NCI-H748 (cell line): ENCODE measurements at regions not wholly inside any gene's neighbourhood (a gene's known extent, or its start where the extent isn't known, plus 50 kb on each side); places are given as distances from the start of the nearest gene placed in this dataset.

Experiments used
- DNase-seq: peaks from one replicate; lab custom pipeline; 2025; ENCODE audit not compliant: unreplicated experiment; lab: John Stamatoyannopoulos, UW

- DNase-seq: no peak
Measured at GRCh38 chr14:31994391-31995033, 82.6 kb upstream of the ARHGAP5 start.

DNA sequence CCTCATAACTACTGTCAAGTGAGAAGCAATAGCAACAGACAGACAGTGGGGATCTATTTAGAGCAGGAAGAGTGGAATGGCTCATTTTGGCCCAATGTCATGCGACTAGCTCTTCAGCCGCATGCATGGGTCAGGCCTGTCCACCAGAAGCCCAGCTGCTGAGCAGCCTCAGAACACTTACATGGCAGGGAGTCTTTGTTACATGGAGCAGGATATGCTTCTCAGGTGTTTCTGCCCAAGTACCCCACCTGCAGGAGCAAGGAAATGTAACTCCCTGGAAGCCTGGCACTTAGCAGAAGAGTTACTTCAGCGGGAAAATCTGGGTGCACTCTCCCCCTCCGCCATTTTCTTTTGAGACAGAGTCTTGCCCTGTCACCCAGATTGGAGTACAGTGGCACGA is 73.5 kb upstream of the ARHGAP5 start:
- no peak for DNase-seq

GRCh38 chr14:32004300-32004699 is 72.8 kb upstream of the ARHGAP5 start:
- no peak for DNase-seq

- DNase-seq: no peak
Measured at GRCh38 chr14:32005628-32006027, 71.5 kb upstream of the ARHGAP5 start.

DNA sequence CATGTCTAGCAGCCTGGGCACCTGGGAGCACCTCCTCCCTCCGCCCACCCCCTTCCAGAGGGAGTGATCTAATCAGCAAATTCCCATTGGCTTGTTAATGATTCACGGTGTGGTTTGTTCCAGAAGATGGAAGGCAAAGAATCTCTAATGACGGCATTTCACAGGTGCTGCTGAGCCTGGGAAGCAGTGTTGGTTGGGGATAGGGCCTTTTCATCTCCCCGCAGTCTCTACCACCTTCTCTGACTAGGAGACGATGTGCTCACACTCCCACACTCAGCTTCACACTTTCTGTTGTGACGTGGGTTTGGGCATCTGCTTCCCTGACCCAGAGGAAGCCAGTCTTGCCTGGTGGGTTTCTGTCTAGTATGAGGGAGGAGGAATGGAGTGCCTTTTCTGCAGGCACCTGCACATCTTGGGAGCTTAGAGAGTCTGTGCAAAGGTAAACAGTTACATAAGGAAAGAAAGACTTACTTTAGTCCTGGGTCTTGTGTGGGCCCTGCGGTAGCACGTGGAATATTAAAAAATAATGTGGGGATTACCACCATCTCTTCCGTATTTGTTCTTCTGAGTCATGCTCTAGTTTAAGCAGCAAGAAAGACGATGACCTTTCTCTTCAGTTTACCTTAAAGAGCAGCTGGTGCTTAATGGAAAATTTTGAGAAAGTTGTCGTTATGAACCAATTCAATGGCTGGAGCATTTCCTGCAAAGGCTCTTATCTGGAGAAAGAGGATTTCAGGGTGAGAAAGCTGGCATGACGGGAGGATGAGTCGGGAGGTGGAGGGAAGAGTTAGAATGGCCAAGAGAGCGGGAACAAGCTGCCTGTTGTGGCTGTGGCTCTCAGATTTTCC is 70.6 kb upstream of the ARHGAP5 start:
- no peak for DNase-seq

DNA sequence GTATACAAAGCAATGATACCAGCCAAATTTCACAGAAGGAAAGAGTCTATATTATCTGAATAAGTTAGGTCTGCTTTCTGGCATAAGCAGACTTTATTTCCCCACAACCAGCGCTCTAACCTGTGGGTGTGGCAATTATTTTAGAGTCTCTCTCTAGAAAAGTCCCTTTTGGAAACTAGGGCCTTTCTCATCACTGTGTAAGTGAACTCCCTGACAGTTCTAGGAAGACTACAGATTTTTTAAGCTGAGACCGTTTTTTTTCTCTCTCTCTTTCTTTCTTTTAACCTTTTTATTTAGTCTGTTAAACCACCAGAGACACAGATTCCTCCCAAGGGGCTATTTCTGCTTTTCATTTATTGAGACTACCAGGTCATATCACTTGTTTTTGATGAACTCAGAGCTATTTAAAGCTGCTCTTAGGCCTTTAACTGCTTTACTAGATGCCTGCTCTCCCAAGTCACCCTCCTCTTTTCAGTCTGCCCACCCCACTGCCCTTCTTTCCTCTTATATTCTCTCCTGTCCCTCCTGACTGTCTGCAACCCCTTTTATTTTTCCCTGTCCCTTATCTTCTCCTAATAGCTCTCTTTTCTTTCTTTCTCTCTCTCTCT is 69.2 kb upstream of the ARHGAP5 start:
- no peak for DNase-seq

GRCh38 chr14:32008602-32009193 is 68.4 kb upstream of the ARHGAP5 start:
- no peak for DNase-seq

- DNase-seq: no peak
Measured at GRCh38 chr14:32009221-32009975, 67.7 kb upstream of the ARHGAP5 start.

DNA sequence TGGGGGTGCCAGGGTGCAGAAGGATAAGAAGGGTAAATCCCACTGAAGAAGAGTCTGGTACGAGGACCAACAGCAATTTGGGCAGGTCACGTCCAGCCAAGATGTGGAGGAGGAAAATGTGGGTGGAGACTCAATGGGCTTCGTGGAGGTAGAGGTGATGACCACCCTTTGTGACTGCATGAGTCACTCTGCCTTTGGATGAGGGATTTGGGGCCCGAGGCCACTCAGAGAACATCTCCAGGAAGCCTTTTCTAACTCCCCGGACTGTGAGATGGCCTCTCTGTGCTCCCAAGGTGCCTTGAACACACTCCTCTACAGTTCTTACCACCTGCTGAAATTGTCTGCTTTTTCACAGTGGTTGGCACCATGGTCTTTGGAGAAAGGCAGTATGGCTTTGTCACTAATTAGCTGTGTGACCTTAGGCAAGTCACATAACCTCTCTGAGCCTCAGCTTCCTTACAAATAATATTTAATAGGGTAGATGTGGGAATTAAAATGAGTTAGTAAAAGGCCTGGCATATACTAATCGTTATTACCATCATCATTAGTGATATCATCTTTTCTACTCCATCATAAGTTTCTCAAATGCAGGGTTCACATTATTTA is 67.0 kb upstream of the ARHGAP5 start:
- DNase-seq: no peak

- DNase-seq: no peak
Measured at GRCh38 chr14:32010604-32011125, 66.4 kb upstream of the ARHGAP5 start.

GRCh38 chr14:32011225-32011624 is 65.9 kb upstream of the ARHGAP5 start:
- DNase-seq: no peak

GRCh38 chr14:32012062-32012461 is 65.0 kb upstream of the ARHGAP5 start:
- DNase-seq: no peak

GRCh38 chr14:32012571-32012970 is 64.5 kb upstream of the ARHGAP5 start:
- DNase-seq: no peak

GRCh38 chr14:32013083-32013482 is 64.0 kb upstream of the ARHGAP5 start:
- DNase-seq: no peak

GRCh38 chr14:32014057-32014456 is 63.0 kb upstream of the ARHGAP5 start:
- DNase-seq: no peak

- DNase-seq: no peak
Measured at GRCh38 chr14:32014498-32014897, 62.6 kb upstream of the ARHGAP5 start.

DNA sequence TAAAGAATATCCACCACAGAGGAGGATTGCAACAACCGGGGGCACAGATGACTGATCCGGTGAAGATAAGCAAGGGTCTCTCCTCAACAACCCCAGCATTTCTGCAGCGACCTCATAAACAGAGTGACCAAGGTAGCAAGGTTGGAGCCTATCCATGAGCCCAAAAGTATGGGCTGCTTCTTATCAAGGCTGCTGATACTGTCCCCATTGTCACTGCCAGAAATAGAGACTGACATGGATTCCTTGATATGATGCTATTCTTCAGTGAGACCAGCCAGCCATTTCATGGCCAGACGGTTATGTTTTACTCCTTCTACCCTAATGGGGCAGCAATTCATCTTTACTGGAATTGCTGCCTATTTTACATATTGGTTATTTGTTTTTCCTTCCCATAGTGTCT is 61.9 kb upstream of the ARHGAP5 start:
- no peak for DNase-seq

GRCh38 chr14:32017587-32017986 is 59.5 kb upstream of the ARHGAP5 start:
- no peak for DNase-seq

DNA sequence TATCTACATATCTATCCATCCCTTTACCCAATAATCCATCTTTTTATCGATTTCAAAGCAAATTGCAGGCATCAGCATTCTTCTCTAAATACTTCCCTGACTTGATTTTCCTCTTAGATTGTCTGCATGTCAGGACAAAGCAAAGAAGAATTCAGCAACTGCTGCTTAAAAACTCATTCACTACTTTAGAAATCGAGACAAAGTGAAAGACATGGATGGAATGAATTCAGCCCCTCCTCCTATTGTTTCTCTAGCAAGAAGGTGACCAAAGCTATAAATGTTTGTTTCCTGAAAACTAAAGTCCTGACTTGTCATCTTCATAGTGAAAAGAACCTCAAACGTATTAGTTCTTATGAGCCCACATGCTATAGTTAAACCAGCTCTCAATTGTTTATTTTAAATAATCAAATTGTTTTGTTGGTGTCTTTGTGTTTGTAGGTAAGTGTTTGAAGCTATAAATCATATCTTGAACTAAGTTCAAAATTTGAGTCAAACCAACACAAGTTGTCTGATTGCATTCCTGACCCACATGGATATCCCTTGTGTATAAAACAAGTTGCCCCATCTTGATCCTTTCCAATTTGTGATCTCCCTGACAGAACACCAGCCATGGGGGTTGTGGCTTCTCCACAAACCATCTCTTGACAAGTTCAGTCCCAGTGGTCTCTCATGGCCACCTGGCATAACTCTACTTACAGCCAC is 58.6 kb upstream of the ARHGAP5 start:
- no peak for DNase-seq

DNA sequence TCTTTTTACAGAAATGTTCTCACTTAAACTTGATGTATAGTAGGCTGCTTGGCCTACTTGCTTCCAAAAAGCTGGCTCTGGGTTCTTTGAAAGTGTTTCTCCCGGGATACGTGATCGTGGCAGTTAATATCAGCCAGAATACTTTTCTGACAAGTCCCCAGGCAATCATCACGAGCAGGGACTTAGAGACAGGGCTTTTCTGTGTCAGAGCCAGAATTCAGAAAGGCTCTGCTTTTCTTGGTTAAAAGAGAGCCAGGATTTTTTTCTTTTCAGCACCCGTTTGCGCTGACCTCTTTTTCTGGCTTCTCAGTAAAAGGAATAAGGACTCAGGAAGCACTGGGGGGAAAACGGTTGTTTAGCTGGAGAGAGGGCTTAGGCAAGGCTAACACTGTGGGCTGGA is 57.8 kb upstream of the ARHGAP5 start:
- DNase-seq: no peak
